ENCODE measurements at regions not wholly inside any gene's neighbourhood (a gene's known extent, or its start where the extent isn't known, plus 50 kb on each side); places are given as distances from the start of the nearest gene placed in this dataset.

DNA sequence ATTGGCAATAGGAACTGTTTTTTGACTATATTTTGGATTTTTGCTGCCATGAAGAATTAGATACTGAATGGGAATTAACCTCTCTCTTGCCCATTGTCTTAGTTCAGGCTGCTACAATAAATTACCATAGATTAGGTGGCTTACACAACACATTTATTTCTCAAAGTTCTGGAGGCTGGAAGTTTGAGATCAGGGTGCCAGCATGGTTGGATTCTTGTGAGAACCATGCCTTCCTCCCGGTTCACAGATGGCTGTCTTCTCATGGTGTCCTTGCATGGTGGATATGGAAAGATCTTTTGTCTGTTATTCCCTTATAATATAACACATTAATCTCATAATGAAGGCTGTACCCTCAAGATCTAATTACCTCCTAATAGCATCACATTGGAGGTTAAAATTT is 836.4 kb downstream of the SLC4A3 start:
- TF ChIP-seq, protein P1, sequence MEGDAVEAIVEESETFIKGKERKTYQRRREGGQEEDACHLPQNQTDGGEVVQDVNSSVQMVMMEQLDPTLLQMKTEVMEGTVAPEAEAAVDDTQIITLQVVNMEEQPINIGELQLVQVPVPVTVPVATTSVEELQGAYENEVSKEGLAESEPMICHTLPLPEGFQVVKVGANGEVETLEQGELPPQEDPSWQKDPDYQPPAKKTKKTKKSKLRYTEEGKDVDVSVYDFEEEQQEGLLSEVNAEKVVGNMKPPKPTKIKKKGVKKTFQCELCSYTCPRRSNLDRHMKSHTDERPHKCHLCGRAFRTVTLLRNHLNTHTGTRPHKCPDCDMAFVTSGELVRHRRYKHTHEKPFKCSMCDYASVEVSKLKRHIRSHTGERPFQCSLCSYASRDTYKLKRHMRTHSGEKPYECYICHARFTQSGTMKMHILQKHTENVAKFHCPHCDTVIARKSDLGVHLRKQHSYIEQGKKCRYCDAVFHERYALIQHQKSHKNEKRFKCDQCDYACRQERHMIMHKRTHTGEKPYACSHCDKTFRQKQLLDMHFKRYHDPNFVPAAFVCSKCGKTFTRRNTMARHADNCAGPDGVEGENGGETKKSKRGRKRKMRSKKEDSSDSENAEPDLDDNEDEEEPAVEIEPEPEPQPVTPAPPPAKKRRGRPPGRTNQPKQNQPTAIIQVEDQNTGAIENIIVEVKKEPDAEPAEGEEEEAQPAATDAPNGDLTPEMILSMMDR (IDR thresholded peaks at IDR 0.05): no peak
- no peak for TF ChIP-seq POLR2A (IDR thresholded peaks at IDR 0.05)

Measured in thyroid gland (tissue), 4 donors.